GM19395 (cell line): ENCODE measurements at regions not wholly inside any gene's neighbourhood (a gene's known extent, or its start where the extent isn't known, plus 50 kb on each side); places are given as distances from the start of the nearest gene placed in this dataset.

Experiments
- ATAC-seq: cut with Tn5 transposase; IDR thresholded peaks from one replicate; pipeline ENCODE4 v1.9.1; 2021; ENCODE audit warnings: mild to moderate bottlenecking, moderate library complexity; ENCODE audit not compliant: unreplicated experiment

- no peak for ATAC-seq
These were observed 130.6 kb upstream of the VSTM2B start for GRCh38 chr19:29395111-29395733.

- no peak for ATAC-seq
These were observed 129.9 kb upstream of the VSTM2B start for GRCh38 chr19:29395734-29396414.

GRCh38 chr19:29396925-29397324, 128.9 kb upstream of the VSTM2B start:
- no peak for ATAC-seq

- ATAC-seq: no peak
These were observed 128.0 kb upstream of the VSTM2B start for GRCh38 chr19:29397748-29398147.

GRCh38 chr19:29399804-29400203, 126.0 kb upstream of the VSTM2B start:
- no peak for ATAC-seq

GRCh38 chr19:29400917-29401711, 124.7 kb upstream of the VSTM2B start:
- no peak for ATAC-seq

GRCh38 chr19:29401712-29402421, 123.9 kb upstream of the VSTM2B start:
- no peak for ATAC-seq

- ATAC-seq: no peak
These were observed 123.2 kb upstream of the VSTM2B start for GRCh38 chr19:29402563-29402962.

- ATAC-seq: no peak
These were observed 121.8 kb upstream of the VSTM2B start for GRCh38 chr19:29404015-29404414.

GRCh38 chr19:29404951-29405727, 120.7 kb upstream of the VSTM2B start:
- ATAC-seq: no peak

- no peak for ATAC-seq
These were observed 120.1 kb upstream of the VSTM2B start for GRCh38 chr19:29405728-29405995.

GRCh38 chr19:29409076-29409862, 116.5 kb upstream of the VSTM2B start:
- ATAC-seq: no peak

GRCh38 chr19:29410601-29411000, 115.2 kb upstream of the VSTM2B start:
- ATAC-seq: no peak

- ATAC-seq: no peak
These were observed 114.6 kb upstream of the VSTM2B start for GRCh38 chr19:29411113-29411581.

GRCh38 chr19:29413435-29413834, 112.4 kb upstream of the VSTM2B start:
- ATAC-seq: no peak

- ATAC-seq: no peak
These were observed 110.3 kb upstream of the VSTM2B start for GRCh38 chr19:29415507-29415906.

- ATAC-seq: no peak
These were observed 108.7 kb upstream of the VSTM2B start for GRCh38 chr19:29417048-29417447.

- no peak for ATAC-seq
These were observed 107.6 kb upstream of the VSTM2B start for GRCh38 chr19:29418201-29418600.

GRCh38 chr19:29420065-29420464, 105.7 kb upstream of the VSTM2B start:
- ATAC-seq: no peak
